ENCODE measurements at regions not wholly inside any gene's neighbourhood (a gene's known extent, or its start where the extent isn't known, plus 50 kb on each side); places are given as distances from the start of the nearest gene placed in this dataset.
"Not testable (repeated sequence)": the region's sequence is repeated elsewhere in the genome, so short reads cannot be mapped to it uniquely, and the experiment has no call there.

DNA sequence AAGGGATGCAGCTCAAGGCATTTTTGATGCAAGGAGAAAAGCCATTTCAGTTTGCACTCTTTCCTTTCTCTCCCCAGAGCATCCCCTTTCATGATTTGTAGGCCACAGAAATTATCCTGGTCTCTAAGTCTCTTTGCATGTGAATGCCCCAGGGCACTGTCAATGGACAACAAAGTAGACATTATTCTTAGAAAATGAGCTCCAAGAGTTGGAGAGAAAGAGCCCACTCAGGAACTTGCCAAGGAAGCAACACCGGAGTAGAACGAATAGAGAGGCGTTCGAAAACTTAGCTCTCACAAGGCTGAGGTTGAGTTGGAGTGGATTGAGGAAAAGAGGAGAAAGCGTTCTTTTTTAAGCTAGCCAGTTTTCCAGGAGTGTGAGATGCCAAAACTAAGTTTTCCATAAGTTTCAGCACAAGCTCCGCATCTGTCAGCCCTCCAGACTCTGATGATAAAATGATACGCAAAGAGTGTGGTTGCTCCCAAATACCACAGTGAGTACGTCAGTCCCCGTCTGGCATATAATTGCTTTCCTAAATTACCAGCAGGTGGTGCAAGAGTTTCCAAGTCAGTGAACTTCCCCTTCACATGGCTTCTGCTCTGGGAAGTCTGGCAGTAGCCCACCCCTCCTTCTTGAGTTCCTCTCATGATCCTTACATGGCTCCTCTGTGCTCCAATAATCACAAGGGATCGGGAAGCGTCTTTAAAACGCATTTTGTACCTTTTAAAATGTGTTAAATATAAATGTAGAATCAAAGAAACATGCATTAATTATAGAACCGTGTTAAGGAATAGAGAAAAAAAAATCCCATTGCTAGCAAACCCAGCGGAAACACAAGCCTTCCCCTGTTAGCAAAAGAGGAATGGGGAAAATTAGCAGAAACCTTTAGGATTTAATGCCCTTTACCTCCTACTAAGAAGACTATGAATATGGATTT lies 1060.6 kb upstream of the FANCL start:
- peak; percentile 88 for DNase-seq

DNA sequence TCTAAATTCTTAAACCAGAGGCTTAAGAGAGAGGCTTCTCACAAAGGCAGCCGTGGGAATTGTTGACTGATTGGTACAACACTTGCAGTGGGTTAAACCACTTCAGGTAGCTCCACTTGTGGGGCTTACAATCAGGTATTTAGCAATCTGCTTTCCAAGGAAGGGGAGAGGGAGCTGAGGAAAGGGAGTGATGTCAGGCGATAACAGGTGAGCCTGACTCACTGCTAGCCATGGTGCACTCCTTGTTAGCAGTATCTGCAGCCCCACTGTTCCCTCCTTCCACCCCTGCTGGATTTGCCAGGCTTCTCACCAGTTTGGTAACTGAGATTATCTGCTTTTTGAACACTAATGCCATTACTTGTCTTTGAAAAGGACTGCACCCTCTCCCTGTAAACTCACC lies 1056.7 kb upstream of the FANCL start:
- DNase-seq, result no peak

GRCh38 chr2:59296279-59296678 lies 1055.2 kb upstream of the FANCL start:
- DNase-seq, result no peak

DNA sequence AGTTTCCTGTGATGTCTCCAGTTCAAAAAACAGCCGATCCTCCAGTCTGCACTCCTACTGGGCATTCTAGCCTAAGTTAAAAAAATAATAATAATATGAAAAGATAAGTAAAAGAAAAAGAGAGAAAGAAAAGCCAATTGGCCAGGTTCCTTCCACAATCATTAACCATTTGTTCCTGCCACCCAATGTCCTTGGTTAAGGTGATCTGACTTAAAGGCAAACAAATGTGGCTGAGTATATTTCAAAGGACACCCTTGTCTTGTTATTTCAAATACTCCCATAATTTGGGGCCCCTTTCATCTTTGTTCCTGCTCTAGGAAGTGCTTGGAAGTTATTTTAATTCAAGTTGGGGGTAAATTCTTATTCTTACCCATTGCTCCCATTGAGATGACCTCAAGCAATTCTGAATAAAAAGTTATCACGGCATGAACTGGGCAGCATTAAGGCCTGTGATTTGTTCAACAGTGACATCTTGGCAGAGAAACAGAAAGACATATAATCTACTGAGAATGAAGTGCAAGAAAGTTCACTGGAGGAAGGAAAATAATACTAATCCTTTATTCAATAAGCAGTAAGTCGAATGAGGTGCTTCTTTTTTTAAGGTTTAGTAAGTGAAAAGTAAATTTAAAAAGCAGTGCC lies 1054.5 kb upstream of the FANCL start:
- DNase-seq, result no peak

- DNase-seq, result no peak
Observed at GRCh38 chr2:59288771-59289170, 1047.6 kb upstream of the FANCL start.

GRCh38 chr2:59282374-59283057 lies 1041.4 kb upstream of the FANCL start:
- DNase-seq, result no peak

DNA sequence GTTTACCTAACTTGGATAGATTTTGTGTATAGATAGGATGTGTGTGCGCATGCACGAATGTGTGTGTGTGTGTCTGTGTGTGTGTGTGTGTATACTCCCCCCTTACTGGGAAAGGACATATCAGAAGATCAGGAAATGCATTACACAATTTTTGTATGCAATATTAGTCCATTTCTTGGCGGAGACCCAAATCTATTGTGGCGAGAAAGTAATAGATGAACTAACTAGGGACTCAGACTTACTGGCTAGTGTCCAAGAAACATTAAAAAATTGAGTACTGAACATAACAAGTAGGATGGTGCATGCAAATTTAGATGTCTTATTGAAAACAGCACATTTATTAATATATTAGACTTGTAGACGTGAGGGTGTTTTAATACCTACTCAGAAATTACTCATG lies 1036.5 kb upstream of the FANCL start:
- DNase-seq, result peak; percentile 73

- no peak for DNase-seq
Observed at GRCh38 chr2:59276917-59277316, 1035.8 kb upstream of the FANCL start.

GRCh38 chr2:59276033-59276432 lies 1034.9 kb upstream of the FANCL start:
- DNase-seq, result peak; percentile 12

GRCh38 chr2:59266453-59266852 lies 1025.3 kb upstream of the FANCL start:
- DNase-seq, result no peak

- DNase-seq, result no peak
Observed at GRCh38 chr2:59259913-59260312, 1018.8 kb upstream of the FANCL start.

DNA sequence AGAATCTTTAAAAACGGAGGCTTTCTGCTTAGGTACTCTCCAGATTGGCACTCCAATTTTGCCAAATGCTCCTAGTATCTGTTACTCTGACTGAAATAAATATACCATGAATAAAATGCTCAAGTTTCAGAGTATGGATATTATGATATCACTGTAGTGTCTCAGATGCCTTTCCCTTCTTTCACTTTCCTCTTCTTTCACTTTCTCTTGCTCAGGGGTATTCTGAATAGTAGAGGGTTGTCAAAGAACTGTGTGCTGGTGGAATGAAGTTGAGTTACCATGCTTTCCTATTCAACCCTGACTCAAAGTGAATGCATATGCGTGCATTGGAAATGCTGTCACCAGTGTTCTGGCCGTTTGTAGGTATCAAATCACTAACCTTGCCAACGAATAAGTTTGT lies 1015.2 kb upstream of the FANCL start:
- DNase-seq, result no peak

DNA sequence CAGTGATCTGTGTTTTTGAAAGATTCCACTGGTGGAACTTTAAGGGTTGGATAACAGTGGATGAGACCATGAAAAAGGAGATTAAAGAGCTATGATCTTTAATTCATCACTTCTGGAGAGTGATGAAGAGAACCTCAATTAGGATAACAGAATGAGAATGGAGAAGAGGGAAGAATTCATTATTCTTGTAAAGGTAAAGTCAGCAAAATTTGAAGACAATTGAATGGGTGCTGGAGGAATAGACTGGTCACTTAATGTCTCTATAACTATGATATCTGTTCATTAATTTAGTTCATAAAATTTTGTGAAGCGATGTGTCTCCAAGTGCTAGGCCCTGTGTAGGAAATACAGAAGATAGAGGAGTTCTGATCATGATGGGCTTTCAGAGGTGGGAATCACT lies 1013.2 kb upstream of the FANCL start:
- no peak for DNase-seq

GRCh38 chr2:59250307-59250677 lies 1009.2 kb upstream of the FANCL start:
- DNase-seq, result no peak

GRCh38 chr2:59249441-59250306 lies 1008.5 kb upstream of the FANCL start:
- no peak for DNase-seq

DNA sequence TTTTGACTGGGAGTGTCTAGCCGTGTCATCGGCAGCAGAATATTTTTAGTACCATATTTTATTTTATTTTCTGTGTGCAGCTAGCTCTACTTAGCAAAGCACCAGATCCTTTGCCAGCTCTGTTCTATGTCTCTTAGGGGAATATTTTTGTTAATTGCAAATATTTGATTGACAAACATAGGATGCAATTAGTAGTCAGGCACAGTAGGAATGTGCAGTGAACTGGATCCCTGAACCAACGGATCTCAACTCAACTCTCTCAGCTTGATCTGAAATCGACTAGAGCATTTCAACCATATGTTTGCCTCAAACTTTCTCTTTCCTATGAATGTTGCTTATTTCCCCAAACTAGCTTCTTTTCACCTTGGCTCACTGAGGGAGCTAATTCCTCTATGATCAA lies 998.0 kb upstream of the FANCL start:
- DNase-seq, result no peak

DNA sequence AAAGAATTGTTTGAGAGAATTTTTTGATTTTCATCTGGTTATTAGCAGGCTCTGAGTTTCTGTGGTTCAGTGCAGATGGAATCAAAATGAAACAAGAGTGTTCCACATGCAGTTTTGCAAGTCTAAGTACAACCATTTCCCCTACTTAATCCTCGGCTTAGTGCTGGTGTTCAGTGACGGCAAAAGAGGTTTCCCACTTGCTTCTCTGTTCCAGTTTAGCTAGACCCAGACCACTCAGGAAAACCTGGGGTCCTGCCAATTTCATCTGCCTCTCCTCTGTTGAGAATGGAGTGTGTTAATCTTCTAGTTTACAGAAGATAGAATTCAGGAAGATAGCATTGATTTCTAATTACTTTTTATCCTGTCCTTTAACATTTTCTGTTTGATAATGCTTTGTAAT lies 996.2 kb upstream of the FANCL start:
- DNase-seq, result no peak

DNA sequence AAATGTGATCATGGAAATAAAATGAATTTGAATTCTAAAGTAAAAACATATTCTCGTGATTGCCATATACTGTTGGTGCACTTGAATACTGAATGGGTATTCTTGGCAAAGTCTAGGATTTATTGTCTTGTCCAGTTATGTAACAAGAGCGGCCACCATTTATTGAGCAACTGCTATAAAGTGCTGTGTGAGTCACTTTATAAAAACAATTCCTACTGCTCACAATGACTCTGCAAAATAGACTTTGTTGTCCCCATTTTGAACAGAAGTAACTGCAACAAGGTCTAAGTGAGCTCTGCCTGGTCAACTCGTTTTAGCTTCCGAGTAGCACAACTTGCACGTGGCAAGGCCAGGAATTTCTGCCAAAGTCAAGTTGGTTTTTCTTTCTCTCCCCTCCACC lies 995.6 kb upstream of the FANCL start:
- peak; percentile 7 for DNase-seq

DNA sequence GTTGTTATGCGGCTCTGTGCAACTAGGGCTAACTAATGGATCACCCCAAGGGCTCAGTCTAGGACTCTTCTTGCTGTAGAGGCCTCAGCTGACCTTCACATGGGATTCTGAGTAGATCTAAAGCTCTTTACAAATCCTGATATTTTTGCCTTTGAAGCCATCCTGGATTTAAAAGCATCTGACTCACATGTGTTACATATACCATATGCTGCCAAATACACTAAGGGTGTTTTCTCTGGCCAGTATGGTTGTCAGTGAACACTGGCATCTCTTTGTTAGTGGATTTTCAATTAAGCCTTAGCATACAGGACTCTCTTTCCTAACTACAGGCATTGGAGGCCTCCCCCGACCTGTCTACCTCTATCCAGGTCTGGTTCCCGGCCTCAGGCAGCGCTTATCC lies 992.8 kb upstream of the FANCL start:
- no peak for DNase-seq

DNA sequence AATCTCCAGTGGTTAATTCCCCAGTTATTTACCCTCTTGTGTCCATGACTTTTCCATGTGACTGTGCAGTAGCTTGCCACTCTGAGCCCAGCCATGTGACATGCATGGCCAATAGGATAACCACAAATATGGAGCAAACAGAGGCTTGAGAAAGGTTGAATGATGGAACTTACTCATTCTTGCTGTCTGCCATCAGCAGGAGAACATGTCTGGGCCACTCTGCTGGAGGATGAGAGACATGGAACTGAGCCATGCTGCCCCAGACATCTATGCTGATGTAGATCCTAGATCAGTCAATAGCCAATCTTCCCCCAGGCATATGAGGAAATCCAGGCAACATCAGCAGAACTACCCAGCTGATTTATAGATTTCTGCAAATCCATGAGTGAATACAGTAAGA lies 992.3 kb upstream of the FANCL start:
- DNase-seq, result no peak

DNA sequence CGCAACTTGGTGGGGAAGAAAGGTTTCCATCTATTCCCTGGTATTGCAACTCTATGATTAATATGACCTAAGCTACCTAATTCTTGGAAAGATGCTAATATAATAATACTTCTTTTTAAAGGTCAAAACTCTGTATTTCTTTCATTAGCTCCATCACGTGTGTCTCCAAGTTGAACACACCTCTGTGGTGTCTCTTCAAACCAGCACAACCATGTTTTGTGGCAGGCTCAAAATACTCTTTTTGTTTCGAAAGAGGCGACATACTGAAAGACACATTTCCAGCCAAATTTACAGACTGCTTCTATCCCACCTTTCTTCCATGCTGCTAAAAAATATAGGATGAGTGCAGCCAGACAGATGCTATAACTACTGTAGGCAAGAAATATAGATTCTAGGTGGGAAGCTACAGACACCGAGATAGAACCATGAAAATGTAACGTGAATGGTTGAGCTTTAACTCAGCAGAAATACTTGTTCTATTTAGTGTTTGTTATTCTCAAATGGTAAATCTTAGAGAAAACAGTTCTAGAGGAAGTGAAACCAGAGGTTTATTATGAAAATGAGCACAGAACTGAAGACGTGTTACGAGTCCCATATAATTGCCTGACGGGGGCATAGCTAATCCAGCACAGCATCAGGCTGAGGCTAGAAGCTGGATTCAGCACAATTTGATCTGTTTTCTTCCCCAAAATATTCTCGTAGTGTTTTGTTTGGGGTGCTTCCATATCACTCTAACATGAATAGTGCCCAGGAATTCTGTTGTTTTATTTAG lies 991.5 kb upstream of the FANCL start:
- no peak for DNase-seq

- DNase-seq, result not testable (repeated sequence)
Observed at GRCh38 chr2:59226362-59226761, 985.2 kb upstream of the FANCL start.

Data from hematopoietic multipotent progenitor cell treated with erythropoietin and hydrocortisone succinate and interleukin-3 and kit ligand, for 4 days (in vitro differentiated cells).